GM18867 (cell line): ENCODE measurements at regions not wholly inside any gene's neighbourhood (a gene's known extent, or its start where the extent isn't known, plus 50 kb on each side); places are given as distances from the start of the nearest gene placed in this dataset.

ENCODE experiments used
- ATAC-seq: cut with Tn5 transposase; IDR thresholded peaks from one replicate; pipeline ENCODE4 v1.9.1; 2021; ENCODE audit warnings: mild to moderate bottlenecking, moderate library complexity; ENCODE audit not compliant: unreplicated experiment

- ATAC-seq: no peak
Observed at GRCh38 chr2:211132573-211132972, 576.2 kb downstream of the CPS1 start.

GRCh38 chr2:211133766-211134165, 577.4 kb downstream of the CPS1 start:
- no peak for ATAC-seq

DNA sequence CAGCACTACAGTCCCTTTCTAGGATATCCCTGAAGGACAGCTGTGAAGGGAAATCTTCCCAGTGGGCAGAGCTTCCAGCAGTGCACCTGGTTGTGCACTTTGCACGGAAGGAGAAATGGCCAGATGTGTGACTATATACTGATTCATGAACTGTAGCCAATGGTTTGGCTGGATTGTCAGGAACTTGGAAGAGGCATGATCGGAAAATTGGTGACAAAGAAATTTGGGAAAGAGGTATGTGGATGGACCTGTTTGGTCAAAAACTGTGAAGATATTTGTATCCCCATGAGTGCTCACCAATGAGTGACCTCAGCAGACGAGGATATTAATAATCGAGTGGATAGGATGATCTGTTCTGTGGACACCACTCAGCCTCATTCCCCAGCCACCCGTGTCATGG, 582.2 kb downstream of the CPS1 start:
- no peak for ATAC-seq

- no peak for ATAC-seq
Observed at GRCh38 chr2:211141646-211142045, 585.2 kb downstream of the CPS1 start.

GRCh38 chr2:211144078-211144477, 587.7 kb downstream of the CPS1 start:
- ATAC-seq: no peak

DNA sequence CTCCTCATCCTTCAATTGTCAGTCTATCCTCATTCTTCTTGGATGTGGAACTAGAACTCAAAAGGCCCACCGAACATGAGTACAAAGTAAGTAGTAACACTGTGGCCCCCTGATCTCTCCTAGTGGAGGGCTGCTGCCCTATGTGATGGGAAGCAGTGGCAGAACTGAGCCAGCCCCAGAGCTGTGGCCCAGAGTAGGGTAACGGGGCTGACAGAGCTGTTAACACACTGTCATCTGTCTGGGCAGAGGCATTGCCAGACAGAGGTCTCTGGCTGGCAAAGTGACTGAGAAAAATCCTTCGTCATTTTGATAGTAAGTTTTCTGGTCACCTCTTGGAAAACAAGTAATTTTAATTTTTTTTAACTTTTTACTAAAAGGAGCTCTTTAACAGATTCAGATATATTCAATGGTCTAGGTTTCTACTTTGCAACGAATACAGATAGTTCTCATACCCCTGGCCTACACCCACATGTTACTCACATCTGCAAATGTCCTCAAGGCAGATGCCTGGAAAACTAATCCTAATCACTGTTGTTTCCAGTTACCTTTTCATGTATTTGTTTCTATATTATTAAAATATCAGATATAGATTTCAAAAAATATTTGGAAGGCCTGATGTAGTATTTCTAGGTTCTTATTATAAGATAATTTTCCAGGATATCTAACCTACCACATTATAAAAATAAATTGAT, 588.7 kb downstream of the CPS1 start:
- no peak for ATAC-seq

DNA sequence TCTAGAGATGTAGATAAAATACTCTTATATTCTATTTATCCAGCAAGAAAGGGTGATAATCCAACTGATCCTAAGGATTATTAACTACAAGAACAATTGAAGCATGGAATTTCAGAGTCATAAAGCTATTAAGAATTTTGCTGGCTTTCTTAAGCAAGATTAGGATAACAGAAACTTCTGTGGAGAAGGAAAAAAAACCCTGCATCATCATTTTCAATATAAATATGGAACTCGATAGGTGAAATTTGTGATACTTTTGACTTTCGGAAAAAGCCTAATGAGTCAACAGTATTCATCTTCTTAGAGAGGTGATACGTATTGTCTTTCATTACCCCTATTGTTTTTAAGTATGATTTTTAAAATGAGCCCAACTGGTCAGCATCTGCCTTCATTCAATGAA, 593.3 kb downstream of the CPS1 start:
- ATAC-seq: no peak

- no peak for ATAC-seq
Observed at GRCh38 chr2:211157211-211157610, 600.8 kb downstream of the CPS1 start.

DNA sequence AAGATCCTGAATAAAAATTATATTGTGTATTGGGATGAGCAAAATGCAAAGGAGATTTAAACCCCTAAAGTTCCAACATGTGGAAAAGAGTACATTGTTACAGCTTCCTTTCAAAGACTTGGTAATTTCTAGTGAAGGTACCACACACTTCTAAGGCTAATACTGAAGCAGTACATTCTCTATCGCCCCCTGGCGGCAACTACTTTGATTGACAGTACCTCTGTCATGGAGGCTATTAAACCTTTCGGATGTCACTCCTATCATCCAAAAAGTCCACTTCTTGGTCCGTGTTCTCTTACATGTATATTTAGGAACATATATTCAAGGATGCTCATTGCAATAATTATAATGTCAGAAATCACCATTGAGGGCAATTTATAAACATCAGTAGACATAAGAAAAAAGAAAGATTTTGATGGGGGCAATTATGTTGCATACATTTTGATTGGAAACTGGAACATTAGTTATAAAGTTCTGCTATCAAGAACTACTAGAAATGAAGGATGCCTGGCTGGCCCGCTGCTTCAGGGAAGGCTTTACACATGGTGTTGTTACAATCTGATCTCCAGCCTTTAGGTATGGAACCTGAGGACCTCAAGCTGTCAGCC, 601.6 kb downstream of the CPS1 start:
- peak; percentile 99 for ATAC-seq

DNA sequence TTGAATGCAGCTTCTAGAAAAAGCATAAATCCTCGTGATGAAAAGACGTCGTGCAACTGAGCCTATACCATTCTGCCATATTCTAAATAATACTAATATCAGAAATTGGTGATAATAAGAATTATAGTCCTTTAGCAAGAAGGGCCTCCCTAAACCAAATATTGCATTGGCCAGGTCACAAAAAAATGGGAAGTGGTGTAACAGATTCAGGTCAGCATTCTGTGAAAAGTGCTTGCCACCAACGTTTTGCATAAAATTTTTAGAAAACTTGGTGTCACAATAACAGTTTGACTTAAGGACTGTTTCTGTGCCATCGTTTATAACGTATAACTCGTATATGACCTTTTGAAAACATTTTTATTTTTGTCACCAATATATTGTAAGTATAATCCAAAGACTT, 603.6 kb downstream of the CPS1 start:
- no peak for ATAC-seq

- ATAC-seq: no peak
Observed at GRCh38 chr2:211161236-211161635, 604.8 kb downstream of the CPS1 start.

- ATAC-seq: no peak
Observed at GRCh38 chr2:211162911-211163310, 606.5 kb downstream of the CPS1 start.

DNA sequence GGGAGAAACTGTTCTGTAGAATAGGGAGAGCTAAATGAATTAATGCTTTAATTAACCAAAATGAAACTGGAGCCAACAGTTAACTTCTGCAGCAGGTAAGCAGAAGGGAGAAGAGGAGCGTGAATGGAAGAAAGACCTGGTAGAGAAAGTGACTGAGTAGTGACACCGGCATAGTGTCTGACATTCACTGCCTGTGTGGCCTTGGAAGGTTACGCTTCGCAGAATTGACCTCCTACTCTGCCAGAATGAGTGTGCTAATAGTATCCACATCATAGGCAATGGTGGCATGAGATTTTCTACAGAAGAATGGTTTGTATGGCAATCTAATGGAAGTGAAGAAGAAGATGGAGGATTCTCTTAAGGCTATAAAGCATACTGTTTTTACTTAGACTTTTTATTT, 614.4 kb downstream of the CPS1 start:
- ATAC-seq: no peak

- no peak for ATAC-seq
Observed at GRCh38 chr2:211174021-211174420, 617.6 kb downstream of the CPS1 start.

GRCh38 chr2:211174631-211175030, 618.2 kb downstream of the CPS1 start:
- no peak for ATAC-seq

DNA sequence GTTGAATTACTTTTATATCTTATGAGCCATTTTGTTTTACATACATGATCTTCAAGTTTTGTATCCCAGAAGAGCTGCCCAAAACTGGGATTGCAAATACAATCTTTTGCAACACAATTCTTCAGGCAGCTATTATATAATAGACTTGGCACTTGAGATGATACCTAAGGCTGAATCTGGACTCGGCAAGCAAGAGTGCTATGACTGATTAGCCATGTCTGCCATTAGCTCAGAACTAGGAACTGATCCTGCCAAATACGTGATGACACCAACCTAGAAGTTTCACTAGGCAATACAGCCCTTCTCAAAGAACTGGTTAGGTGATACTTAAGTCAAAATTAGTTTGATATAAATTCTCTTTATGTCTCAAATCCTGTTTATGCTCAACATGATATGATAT, 619.6 kb downstream of the CPS1 start:
- no peak for ATAC-seq

DNA sequence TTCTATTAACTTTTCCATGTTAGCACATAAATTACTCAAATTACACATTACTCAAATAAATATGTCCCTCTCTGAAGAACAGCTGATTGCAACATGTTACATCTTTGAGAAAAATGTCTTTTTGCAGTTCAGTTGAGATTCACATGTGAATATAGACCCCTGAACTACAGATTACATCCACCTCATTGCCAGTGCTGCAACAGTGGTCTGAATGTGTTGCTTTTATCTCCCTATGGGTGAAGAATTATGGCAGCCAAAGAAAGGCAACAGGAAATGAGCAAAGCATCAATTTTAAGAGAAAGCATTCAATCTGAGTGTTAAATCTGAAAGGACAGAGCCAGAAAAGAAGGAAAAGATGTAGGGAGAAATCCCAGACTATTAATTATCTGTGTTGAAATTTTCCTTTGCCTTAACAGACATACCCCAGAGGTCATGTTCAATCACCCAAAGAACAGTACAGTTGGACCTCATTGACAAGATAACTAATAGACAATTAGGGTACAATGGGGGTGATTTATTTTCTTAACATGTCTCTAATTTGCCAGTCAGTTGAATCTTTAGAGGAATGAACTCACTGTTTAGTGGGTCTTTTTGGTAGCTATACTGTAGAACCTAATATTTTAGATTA, 620.2 kb downstream of the CPS1 start:
- ATAC-seq: no peak

DNA sequence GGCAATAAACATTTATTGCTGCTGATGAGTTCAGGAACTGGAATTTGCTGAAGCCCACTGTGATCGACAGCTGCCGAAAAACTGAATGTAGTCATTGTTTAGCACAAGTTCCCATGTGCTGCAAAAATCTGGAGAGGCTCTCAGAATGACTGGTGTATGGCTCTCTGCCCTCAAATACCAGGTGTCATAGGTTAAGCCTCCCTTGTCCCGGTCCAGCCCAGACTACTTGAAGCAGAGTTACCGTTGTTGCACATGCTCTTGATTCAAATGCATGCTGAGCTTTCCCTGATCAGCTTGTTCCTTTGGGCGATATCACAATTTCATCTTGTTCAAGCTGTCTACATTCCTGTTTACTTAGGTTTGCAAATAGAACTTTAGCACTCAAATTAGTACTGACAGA, 625.2 kb downstream of the CPS1 start:
- ATAC-seq: no peak

DNA sequence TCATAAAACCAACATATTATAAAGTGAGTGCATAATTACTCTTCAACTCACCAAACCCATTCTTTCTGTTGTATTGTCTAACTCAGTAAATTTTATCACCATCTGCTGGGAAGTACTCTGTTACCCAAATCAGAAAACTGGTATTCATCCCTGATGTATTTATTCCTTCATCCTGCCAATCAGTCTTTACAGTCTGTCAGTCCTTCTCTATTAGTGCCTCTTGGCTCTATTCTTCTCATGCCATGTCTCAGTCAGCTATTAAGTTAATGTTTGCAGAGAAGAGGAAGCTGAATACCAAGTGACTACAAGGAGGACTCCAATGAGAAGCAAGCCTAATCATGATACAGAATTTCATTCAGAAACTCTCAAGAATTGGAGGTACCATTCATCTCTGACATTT, 631.2 kb downstream of the CPS1 start:
- ATAC-seq: no peak

DNA sequence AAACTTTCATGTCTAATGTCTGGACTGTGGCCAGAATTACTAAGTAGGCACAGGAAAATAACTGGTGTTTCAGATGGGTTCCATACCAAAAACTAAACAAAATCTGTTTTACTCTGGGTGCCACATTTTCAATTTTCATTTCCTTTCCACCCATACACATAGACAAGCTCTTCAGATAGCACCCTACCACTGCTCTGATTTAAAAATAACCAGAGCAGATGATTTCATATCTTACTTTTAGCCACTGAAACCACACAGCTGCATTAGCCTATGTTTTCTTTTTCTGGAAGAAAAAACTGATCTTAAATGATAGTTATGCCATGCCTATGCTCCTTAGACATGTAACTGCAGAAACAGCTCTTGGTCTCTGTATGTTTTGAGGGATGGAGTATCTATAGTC, 647.6 kb downstream of the CPS1 start:
- ATAC-seq: peak; percentile 96

DNA sequence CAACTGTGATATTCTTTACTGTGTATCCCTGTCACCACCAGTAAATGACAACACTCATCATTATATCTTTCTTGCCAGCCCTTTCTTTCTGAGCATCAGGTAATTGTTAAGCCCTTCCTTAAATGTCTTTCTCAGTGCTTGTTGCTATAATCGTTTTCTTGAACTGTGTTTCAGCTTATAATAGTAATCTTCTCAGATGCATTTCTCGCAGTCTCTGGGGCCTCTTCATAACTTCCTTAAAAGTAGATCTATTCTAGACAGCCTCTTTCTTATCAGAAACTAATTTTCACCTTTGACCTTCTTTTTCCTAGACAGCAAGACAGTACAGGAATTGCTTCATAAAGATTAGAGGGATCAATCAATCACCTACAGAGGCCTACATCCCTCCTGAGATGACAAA, 648.1 kb downstream of the CPS1 start:
- ATAC-seq: peak; percentile 42

- ATAC-seq: no peak
Observed at GRCh38 chr2:211204902-211205301, 648.5 kb downstream of the CPS1 start.
